PC-9 (cell line): ENCODE measurements at regions not wholly inside any gene's neighbourhood (a gene's known extent, or its start where the extent isn't known, plus 50 kb on each side); places are given as distances from the start of the nearest gene placed in this dataset.
"Not testable (repeated sequence)": the region's sequence is repeated elsewhere in the genome, so short reads cannot be mapped to it uniquely, and the experiment has no call there.

Experiments
- BruUV-seq: library from RNA; stranded (reverse); fragments of 400-500 nt; replicated peaks from 2 replicates; lab custom pipeline; 2021; lab: Mats Ljungman, UMichigan
- CTCF ChIA-PET: fragments of 300-600 bp; sonication (Branson Sonifier 250); formaldehyde crosslinking; loops from one replicate; lab custom pipeline; 2022; ENCODE audit warnings: antibody characterized with exemption; lab: Charles Lee
- POLR2A ChIA-PET: fragments of 300-600 bp; sonication (Branson Sonifier 250); formaldehyde crosslinking; loops from one replicate; lab custom pipeline; 2022; ENCODE audit warnings: antibody characterized with exemption; ENCODE audit not compliant: unreplicated experiment; lab: Charles Lee
- DNase-seq, 2 experiments: peaks; one replicate each; pipeline versions ENCODE4 v3.0.0 to v3.0.0-alpha.2; 2015 to 2022; ENCODE audit warnings: mixed read lengths in 1 of 2
- H2AFZ ChIP-seq: fragments of 200-600 bp; sonication (generic); 2 replicates; pipeline ENCODE4 v1.8.1; 2017; ENCODE audit warnings: antibody characterized with exemption
- H3F3A ChIP-seq: fragments of 200-600 bp; sonication (generic); 2 replicates; pipeline ENCODE4 v1.8.1; 2017; ENCODE audit warnings: antibody characterized with exemption, mild to moderate bottlenecking, low read depth; ENCODE audit not compliant: insufficient read depth
- H3K27ac ChIP-seq: fragments of 200-600 bp; sonication (generic); 2 replicates; pipeline ENCODE4 v1.6.1; 2016; ENCODE audit warnings: mixed run types
- H3K27me3 ChIP-seq: fragments of 200-600 bp; sonication (generic); 2 replicates; pipeline ENCODE4 v1.6.1; 2016; ENCODE audit warnings: low read depth, mixed run types; ENCODE audit not compliant: insufficient read depth
- H3K36me3 ChIP-seq: fragments of 200-600 bp; sonication (generic); 2 replicates; pipeline ENCODE4 v1.6.1; 2016; ENCODE audit warnings: low read depth, mixed run types
- H3K4me1 ChIP-seq: fragments of 200-600 bp; sonication (generic); replicated peaks from 2 replicates; pipeline ENCODE4 v1.6.1; 2016; ENCODE audit warnings: mixed run types; ENCODE audit not compliant: insufficient read depth
- H3K4me2 ChIP-seq: fragments of 200-600 bp; sonication (generic); 2 replicates; pipeline ENCODE4 v1.6.1; 2017; ENCODE audit warnings: mixed run types
- H3K4me3 ChIP-seq: fragments of 200-600 bp; sonication (generic); 2 replicates; pipeline ENCODE4 v1.6.1; 2016; ENCODE audit warnings: mixed run types
- H3K79me2 ChIP-seq: fragments of 200-600 bp; sonication (generic); 2 replicates; pipeline ENCODE4 v1.6.1; 2017; ENCODE audit warnings: low read depth, mixed run types
- H3K9me2 ChIP-seq: fragments of 200-600 bp; sonication (generic); 2 replicates; pipeline ENCODE4 v1.8.1; 2017; ENCODE audit warnings: mild to moderate bottlenecking; ENCODE audit not compliant: insufficient read depth
- H3K9me3 ChIP-seq: fragments of 200-600 bp; sonication (generic); 2 replicates; pipeline ENCODE4 v1.8.1; 2016; ENCODE audit warnings: low read depth; ENCODE audit not compliant: insufficient read depth
- H4K20me1 ChIP-seq: fragments of 200-600 bp; sonication (generic); 2 replicates; pipeline ENCODE4 v1.8.1; 2017; ENCODE audit not compliant: insufficient read depth
- EZH2 ChIP-seq: fragments of 200-600 bp; sonication (generic); IDR thresholded peaks from 2 replicates; pipeline ENCODE4 v1.8.0; 2017; ENCODE audit warnings: antibody characterized with exemption, low read depth
- intact Hi-C: fragments of 100-400 bp; cut with micrococcal nuclease; formaldehyde crosslinking; loops from one replicate; pipeline ENCODE4 v1.10.0; 2022; ENCODE audit not compliant: unreplicated experiment
- TF ChIP-seq, protein P1 (sequence below): fragments of 200-600 bp; sonication (generic); conservative IDR thresholded peaks from 2 replicates; pipeline ENCODE4 v1.6.1; 2017; ENCODE audit warnings: mixed run types, antibody characterized with exemption, mild to moderate bottlenecking, moderate library complexity

DNA sequence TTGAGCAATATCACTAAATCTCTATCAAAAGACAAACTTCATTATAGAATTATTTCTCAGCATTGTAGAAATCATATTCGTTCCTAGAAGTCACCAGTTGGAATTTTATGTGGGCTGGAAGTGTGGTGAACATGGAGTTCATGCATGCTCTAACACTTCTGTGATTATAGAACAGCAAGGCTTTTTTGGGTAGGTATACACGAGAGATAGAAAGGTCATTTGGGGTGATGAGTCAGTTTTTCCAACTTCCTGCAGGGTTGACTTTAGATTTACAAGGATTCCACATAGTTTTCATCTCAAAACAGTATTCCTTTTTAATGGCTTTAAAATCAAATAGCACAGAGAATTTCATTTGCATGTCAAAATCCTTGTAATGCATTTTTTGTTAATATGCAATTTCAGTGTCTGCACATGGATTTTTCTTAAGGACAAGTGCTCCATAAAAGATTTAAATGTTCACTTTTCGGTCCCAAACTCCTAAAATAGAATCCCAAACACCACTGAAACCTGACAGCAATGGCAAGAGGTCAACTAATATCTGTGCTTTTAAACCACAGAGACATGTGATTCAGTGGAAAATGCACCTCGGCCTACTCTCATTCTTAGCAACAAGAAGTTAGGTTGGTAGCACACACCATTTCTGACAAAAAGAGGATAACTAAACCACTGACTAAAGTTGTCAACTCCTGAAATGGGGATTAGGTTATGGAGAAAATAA, 211.0 kb downstream of the MOXD1 start:
- ChIA-PET CTCF (no interaction called here), POLR2A (no interaction called here)
- H3K4me2 ChIP-seq, result no peak overlapping the region
- intact Hi-C loops, result no loop called here
- no TSS peak for BruUV-seq
- H2AFZ ChIP-seq, result 0 out of 2 replicates have a peak overlapping the region, but pooled peaks have one; percentile 33
- TF ChIP-seq, protein P1, sequence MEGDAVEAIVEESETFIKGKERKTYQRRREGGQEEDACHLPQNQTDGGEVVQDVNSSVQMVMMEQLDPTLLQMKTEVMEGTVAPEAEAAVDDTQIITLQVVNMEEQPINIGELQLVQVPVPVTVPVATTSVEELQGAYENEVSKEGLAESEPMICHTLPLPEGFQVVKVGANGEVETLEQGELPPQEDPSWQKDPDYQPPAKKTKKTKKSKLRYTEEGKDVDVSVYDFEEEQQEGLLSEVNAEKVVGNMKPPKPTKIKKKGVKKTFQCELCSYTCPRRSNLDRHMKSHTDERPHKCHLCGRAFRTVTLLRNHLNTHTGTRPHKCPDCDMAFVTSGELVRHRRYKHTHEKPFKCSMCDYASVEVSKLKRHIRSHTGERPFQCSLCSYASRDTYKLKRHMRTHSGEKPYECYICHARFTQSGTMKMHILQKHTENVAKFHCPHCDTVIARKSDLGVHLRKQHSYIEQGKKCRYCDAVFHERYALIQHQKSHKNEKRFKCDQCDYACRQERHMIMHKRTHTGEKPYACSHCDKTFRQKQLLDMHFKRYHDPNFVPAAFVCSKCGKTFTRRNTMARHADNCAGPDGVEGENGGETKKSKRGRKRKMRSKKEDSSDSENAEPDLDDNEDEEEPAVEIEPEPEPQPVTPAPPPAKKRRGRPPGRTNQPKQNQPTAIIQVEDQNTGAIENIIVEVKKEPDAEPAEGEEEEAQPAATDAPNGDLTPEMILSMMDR, result no peak
- no peak for TF ChIP-seq EZH2
- H3K4me3 ChIP-seq, result no peak overlapping the region
- H3F3A ChIP-seq, result no peaks in the 10 kb centered on the region
- H3K79me2 ChIP-seq, result no peaks in the 10 kb centered on the region
- no peaks in the 10 kb centered on the region for H3K27me3 ChIP-seq
- H3K9me3 ChIP-seq, result no peaks in the 10 kb centered on the region
- no peaks in the 10 kb centered on the region for H3K36me3 ChIP-seq
- H3K27ac ChIP-seq, result no peak overlapping the region
- H3K9me2 ChIP-seq, result no peaks in the 10 kb centered on the region
- no peaks in the 10 kb centered on the region for H4K20me1 ChIP-seq
- DNase-seq, result no peak
- H3K4me1 ChIP-seq, result no peaks in the 10 kb centered on the region

DNA sequence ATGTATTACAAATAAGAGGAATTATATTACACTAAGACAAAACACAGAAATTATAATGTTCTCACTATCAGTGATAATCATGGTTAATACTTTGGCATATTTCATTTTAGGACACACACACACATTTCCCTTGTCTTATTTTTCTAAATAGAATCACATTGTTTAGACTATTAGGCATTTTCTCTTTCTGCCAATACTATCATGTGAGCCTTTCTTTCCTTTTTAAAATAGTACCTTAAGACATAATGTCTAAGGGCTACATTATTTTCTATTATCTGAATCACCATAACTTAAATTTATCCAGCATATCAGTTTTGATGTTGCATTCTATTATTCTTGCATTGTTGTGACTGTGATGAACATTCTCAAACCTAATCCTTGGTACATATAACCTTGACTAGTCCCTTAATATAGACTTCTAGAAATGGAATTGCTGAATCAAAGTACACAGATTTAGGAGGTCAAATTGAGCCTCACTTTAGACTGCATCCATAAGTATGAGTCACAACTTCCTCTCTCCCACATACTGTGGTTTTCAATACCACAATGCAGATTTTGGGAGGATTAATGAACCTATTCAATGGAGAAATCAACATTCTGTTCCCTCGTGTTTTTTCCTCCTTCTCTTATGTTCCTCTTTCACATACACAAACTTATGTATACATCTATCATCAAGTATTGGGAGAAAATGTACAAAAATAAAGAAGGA, 212.6 kb downstream of the MOXD1 start:
- Histone ChIP-seq H3K4me2 (no peak overlapping the region), H3K9me3 (no peaks in the 10 kb centered on the region), H3K27me3 (no peaks in the 10 kb centered on the region), H3K4me3 (no peak overlapping the region), H3K79me2 (no peaks in the 10 kb centered on the region), H3K9me2 (no peaks in the 10 kb centered on the region), H3K27ac (no peak overlapping the region), H2AFZ (no peak overlapping the region), H4K20me1 (no peaks in the 10 kb centered on the region), H3K36me3 (no peaks in the 10 kb centered on the region), H3K4me1 (no peaks in the 10 kb centered on the region), H3F3A (no peaks in the 10 kb centered on the region)
- BruUV-seq, result no TSS peak
- no peak for DNase-seq
- ChIA-PET CTCF (no interaction called here), POLR2A (no interaction called here)
- intact Hi-C loops, result no loop called here
- TF ChIP-seq, protein P1, result no peak
- TF ChIP-seq EZH2, result no peak

DNA sequence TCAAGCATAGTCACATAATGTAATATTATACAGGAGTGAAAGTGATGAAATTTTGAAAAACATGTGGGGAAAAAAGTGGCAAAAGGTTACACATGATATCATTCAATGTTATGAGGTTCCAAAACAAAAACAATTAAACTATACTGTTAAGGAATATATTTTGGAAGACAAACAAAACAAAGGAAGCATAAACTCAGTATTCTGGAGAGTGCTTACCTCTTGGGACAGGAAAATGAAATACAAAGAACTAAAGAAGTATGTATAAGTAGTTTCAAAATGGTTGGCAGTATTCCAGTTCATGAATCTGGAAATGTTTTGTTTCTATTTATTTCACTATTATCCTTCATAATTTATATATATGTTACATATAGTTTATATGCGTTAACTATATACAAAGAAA, 213.5 kb downstream of the MOXD1 start:
- TF ChIP-seq, protein P1, result no peak
- no peak for TF ChIP-seq EZH2
- no peak for DNase-seq
- Histone ChIP-seq H4K20me1 (no peaks in the 10 kb centered on the region), H3K79me2 (no peaks in the 10 kb centered on the region), H2AFZ (no peak overlapping the region), H3K36me3 (no peaks in the 10 kb centered on the region), H3K9me2 (no peaks in the 10 kb centered on the region), H3K4me2 (no peak overlapping the region), H3K9me3 (no peaks in the 10 kb centered on the region), H3K4me3 (no peak overlapping the region), H3K27ac (no peak overlapping the region), H3F3A (no peaks in the 10 kb centered on the region), H3K4me1 (no peaks in the 10 kb centered on the region), H3K27me3 (no peaks in the 10 kb centered on the region)
- CTCF ChIA-PET, result no interaction called here
- no TSS peak for BruUV-seq
- intact Hi-C loops, result no loop called here
- POLR2A ChIA-PET, result no interaction called here

DNA sequence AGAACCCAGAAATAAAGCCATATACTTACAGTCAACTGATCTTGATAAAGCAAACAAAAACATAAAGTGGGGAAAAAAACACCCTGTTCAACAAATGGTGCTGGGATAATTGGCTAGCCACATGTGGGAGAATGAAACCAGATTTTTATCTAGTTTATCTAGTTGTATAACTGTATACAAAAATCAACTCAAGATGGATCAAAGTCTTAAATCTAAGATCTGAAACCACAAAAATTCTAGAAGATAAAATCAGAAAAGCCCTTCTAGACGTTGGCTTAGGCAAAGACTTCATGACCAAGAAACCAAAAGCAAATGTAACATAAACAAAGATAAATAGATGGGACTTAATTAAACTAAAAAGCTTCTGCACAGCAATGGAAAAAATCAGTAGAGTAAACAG, 216.3 kb downstream of the MOXD1 start:
- H3K4me1 ChIP-seq, H3K36me3 ChIP-seq, CTCF ChIA-PET, H3K4me2 ChIP-seq, H3K27me3 ChIP-seq, DNase-seq, intact Hi-C loops, H3K27ac ChIP-seq, H4K20me1 ChIP-seq, BruUV-seq, H3K79me2 ChIP-seq, H3K9me2 ChIP-seq, H3K4me3 ChIP-seq, H3K9me3 ChIP-seq, POLR2A ChIA-PET, H3F3A ChIP-seq, H2AFZ ChIP-seq: not testable (repeated sequence)
